Type B pancreatic cell (in vitro differentiated cells): ENCODE measurements at regions not wholly inside any gene's neighbourhood (a gene's known extent, or its start where the extent isn't known, plus 50 kb on each side); places are given as distances from the start of the nearest gene placed in this dataset.
"Not testable (repeated sequence)": the region's sequence is repeated elsewhere in the genome, so short reads cannot be mapped to it uniquely, and the experiment has no call there.

ENCODE experiments used
- DNase-seq: peaks from one replicate; pipeline ENCODE4 v3.0.0; 2021; ENCODE audit warnings: mixed read lengths; ENCODE audit not compliant: unreplicated experiment; ENCODE audit errors: extremely low spot score
- H3K27ac Mint-ChIP-seq: 2 replicates; pipeline ENCODE4 v1.8.0; 2021; ENCODE audit warnings: mild to moderate bottlenecking, mixed read lengths
- H3K27me3 Mint-ChIP-seq: 2 replicates; pipeline ENCODE4 v1.8.0; 2021; ENCODE audit warnings: mixed read lengths
- H3K36me3 Mint-ChIP-seq: 2 replicates; pipeline ENCODE4 v1.8.0; 2021; ENCODE audit warnings: mixed read lengths
- H3K4me1 Mint-ChIP-seq: one replicate; pipeline ENCODE4 v1.8.0; 2021; ENCODE audit warnings: mixed read lengths; ENCODE audit not compliant: unreplicated experiment
- H3K4me3 Mint-ChIP-seq: 2 replicates; pipeline ENCODE4 v1.8.0; 2021; ENCODE audit warnings: mild to moderate bottlenecking, mixed read lengths
- H3K9me3 Mint-ChIP-seq: 2 replicates; pipeline ENCODE4 v1.8.0; 2021; ENCODE audit warnings: mixed read lengths
- CTCF ChIP-seq: fragments of 200-600 bp; sonication (generic); conservative IDR thresholded peaks from 2 replicates; pipeline ENCODE4 v1.5.0; 2021; ENCODE audit warnings: antibody characterized with exemption, mild to moderate bottlenecking

GRCh38 chr2:234392041-234392615, 104.8 kb downstream of the ARL4C start:
- no peak for TF ChIP-seq CTCF

GRCh38 chr2:234391625-234392024, 105.3 kb downstream of the ARL4C start:
- TF ChIP-seq CTCF, result no peak

More at GRCh38 chr2:234392041-234392615, 104.8 kb downstream of the ARL4C start:
- Mint-ChIP-seq H3K4me1 (peaks cover 10% of the 10 kb centered on the region), H3K36me3 (no peaks in the 10 kb centered on the region), H3K9me3 (no peaks in the 10 kb centered on the region), H3K27me3 (no peaks in the 10 kb centered on the region), H3K4me3 (no peak overlapping the region), H3K27ac (no peak overlapping the region)
- DNase-seq, result no peak

GRCh38 chr2:234389661-234390060, 107.2 kb downstream of the ARL4C start:
- H3K36me3 Mint-ChIP-seq, DNase-seq, H3K9me3 Mint-ChIP-seq, H3K27me3 Mint-ChIP-seq, H3K4me3 Mint-ChIP-seq, H3K4me1 Mint-ChIP-seq, H3K27ac Mint-ChIP-seq: not testable (repeated sequence)

More at GRCh38 chr2:234391625-234392024, 105.3 kb downstream of the ARL4C start:
- no peak overlapping the region for H3K27ac Mint-ChIP-seq
- DNase-seq, result no peak
- no peak overlapping the region for H3K4me3 Mint-ChIP-seq
- H3K4me1 Mint-ChIP-seq, result peaks cover 9% of the 10 kb centered on the region
- H3K9me3 Mint-ChIP-seq, result no peaks in the 10 kb centered on the region
- H3K36me3 Mint-ChIP-seq, result no peaks in the 10 kb centered on the region
- no peaks in the 10 kb centered on the region for H3K27me3 Mint-ChIP-seq

- no peak for DNase-seq
- H3K27ac Mint-ChIP-seq, result no peak overlapping the region
- no peak overlapping the region for H3K4me3 Mint-ChIP-seq
- H3K4me1 Mint-ChIP-seq, result no peaks in the 10 kb centered on the region
- H3K9me3 Mint-ChIP-seq, result no peaks in the 10 kb centered on the region
- no peaks in the 10 kb centered on the region for H3K27me3 Mint-ChIP-seq
- TF ChIP-seq CTCF, result no peak
- H3K36me3 Mint-ChIP-seq, result no peaks in the 10 kb centered on the region
Measured at GRCh38 chr2:234388591-234388990, 108.3 kb downstream of the ARL4C start.

- no peak for TF ChIP-seq CTCF
Measured at GRCh38 chr2:234386971-234387370, 109.9 kb downstream of the ARL4C start.

GRCh38 chr2:234382131-234382530, 114.8 kb downstream of the ARL4C start:
- Mint-ChIP-seq H3K27ac (no peak overlapping the region), H3K36me3 (no peaks in the 10 kb centered on the region), H3K9me3 (no peaks in the 10 kb centered on the region), H3K27me3 (no peaks in the 10 kb centered on the region), H3K4me1 (peaks cover 13% of the 10 kb centered on the region), H3K4me3 (no peak overlapping the region)
- no peak for TF ChIP-seq CTCF
- DNase-seq, result no peak

More at GRCh38 chr2:234386971-234387370, 109.9 kb downstream of the ARL4C start:
- no peak for DNase-seq
- H3K4me1 Mint-ChIP-seq, result no peaks in the 10 kb centered on the region
- H3K9me3 Mint-ChIP-seq, result no peaks in the 10 kb centered on the region
- no peak overlapping the region for H3K27ac Mint-ChIP-seq
- H3K4me3 Mint-ChIP-seq, result no peak overlapping the region
- H3K27me3 Mint-ChIP-seq, result no peaks in the 10 kb centered on the region
- H3K36me3 Mint-ChIP-seq, result no peaks in the 10 kb centered on the region

GRCh38 chr2:234378958-234379357, 117.9 kb downstream of the ARL4C start:
- not testable (repeated sequence) for DNase-seq, H3K27me3 Mint-ChIP-seq, H3K27ac Mint-ChIP-seq, H3K4me3 Mint-ChIP-seq, H3K36me3 Mint-ChIP-seq, H3K9me3 Mint-ChIP-seq
- H3K4me1 Mint-ChIP-seq, result peaks cover 26% of the 10 kb centered on the region
